ENCODE measurements at regions not wholly inside any gene's neighbourhood (a gene's known extent, or its start where the extent isn't known, plus 50 kb on each side); places are given as distances from the start of the nearest gene placed in this dataset.

DNA sequence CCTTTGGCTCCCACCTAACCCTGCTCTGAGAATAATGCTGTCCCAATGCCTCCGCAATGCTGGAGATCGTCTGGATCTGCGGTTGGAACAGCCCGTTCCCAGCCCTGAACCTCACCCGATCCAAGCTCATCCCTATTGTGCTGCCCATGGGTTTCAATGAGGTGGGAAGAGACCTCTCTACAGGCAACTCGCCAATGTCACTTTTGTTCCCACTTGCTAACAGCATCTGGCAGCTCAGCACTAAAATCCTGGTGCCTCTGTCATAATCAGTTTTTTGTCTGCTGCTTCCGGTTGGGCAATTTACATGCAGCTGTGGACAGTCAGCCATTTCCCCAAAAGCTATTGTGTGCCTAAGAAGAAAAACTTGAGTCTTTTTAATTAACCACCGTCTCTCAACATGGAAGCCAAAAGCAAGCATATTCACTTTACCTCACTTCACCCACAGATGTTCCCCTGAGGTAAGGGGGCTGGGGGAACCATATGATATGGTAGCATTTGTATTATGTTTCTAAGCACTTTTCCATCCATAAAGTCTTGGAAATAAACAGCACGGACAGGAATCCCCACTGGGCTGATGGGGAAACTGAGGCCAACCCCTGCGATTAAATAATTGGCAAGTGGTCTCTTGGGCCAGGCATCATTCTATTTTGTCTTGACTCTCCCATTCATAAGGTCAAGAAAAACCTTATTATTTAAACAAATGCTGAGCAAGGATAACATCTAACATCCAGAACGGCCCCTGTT, 159.2 kb upstream of the CDH5 start:
- no peak for DNase-seq (ENCODE audit: extremely low spot score)
- POLR2A ChIA-PET: no interaction called here
- TF ChIP-seq L3MBTL2 (conservative IDR thresholded peaks at IDR 0.05) (no peak), SUZ12 (IDR thresholded peaks at IDR 0.05) (no peak), HDGF (IDR thresholded peaks at IDR 0.05; ENCODE audit: borderline replicate concordance) (no peak), FOXA1 (IDR thresholded peaks at IDR 0.05) (no peak), CTBP1 (IDR thresholded peaks at IDR 0.05; ENCODE audit: borderline replicate concordance) (no peak), SP1 (IDR thresholded peaks at IDR 0.05) (no peak), ZNF384 (IDR thresholded peaks at IDR 0.05) (no peak), ARNT (IDR thresholded peaks at IDR 0.05) (no peak), FOXM1 (IDR thresholded peaks at IDR 0.05; ENCODE audit: borderline replicate concordance) (no peak), FOXK2 (IDR thresholded peaks at IDR 0.05) (no peak), NFRKB (IDR thresholded peaks at IDR 0.05) (no peak), TARDBP (IDR thresholded peaks at IDR 0.05) (no peak), BHLHE40 (IDR thresholded peaks at IDR 0.05; ENCODE audit: borderline replicate concordance) (no peak), LEF1 (IDR thresholded peaks at IDR 0.05; ENCODE audit: borderline replicate concordance) (no peak), ELF4 (IDR thresholded peaks at IDR 0.05) (no peak)
- TF ChIP-seq, protein P1, sequence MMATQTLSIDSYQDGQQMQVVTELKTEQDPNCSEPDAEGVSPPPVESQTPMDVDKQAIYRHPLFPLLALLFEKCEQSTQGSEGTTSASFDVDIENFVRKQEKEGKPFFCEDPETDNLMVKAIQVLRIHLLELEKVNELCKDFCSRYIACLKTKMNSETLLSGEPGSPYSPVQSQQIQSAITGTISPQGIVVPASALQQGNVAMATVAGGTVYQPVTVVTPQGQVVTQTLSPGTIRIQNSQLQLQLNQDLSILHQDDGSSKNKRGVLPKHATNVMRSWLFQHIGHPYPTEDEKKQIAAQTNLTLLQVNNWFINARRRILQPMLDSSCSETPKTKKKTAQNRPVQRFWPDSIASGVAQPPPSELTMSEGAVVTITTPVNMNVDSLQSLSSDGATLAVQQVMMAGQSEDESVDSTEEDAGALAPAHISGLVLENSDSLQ (IDR thresholded peaks at IDR 0.05): no peak
- CTCF ChIA-PET: no interaction called here

DNA sequence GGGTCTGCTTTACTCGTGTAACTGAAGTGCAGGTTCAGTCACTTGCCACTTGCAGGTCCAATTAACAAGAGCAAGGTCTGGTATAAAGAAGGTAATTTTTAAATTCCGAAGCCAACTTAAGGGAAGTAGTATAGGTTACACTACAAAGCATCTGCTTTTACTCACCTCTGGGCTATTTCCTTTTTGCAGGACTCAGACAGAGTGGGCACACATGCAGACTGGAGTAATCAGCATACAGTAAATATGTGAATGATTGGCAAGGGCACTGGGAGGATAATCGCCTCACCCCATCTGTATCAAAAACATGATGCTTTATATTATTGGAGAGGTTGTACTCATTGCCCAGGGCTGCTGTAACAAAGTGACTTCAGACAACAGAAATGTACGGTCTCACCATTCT, 160.1 kb upstream of the CDH5 start:
- TF ChIP-seq FOXA1 (IDR thresholded peaks at IDR 0.05) (no peak), NFRKB (IDR thresholded peaks at IDR 0.05) (no peak), TARDBP (IDR thresholded peaks at IDR 0.05) (no peak), SUZ12 (IDR thresholded peaks at IDR 0.05) (no peak), LEF1 (IDR thresholded peaks at IDR 0.05; ENCODE audit: borderline replicate concordance) (no peak), CTBP1 (IDR thresholded peaks at IDR 0.05; ENCODE audit: borderline replicate concordance) (no peak), ARNT (IDR thresholded peaks at IDR 0.05) (no peak), HDGF (IDR thresholded peaks at IDR 0.05; ENCODE audit: borderline replicate concordance) (no peak), BHLHE40 (IDR thresholded peaks at IDR 0.05; ENCODE audit: borderline replicate concordance) (no peak), ZNF384 (IDR thresholded peaks at IDR 0.05) (no peak), L3MBTL2 (conservative IDR thresholded peaks at IDR 0.05) (no peak), FOXM1 (IDR thresholded peaks at IDR 0.05; ENCODE audit: borderline replicate concordance) (no peak), ELF4 (IDR thresholded peaks at IDR 0.05) (no peak), FOXK2 (IDR thresholded peaks at IDR 0.05) (no peak), SP1 (IDR thresholded peaks at IDR 0.05) (no peak)
- TF ChIP-seq, protein P1 (IDR thresholded peaks at IDR 0.05): no peak
- ChIA-PET POLR2A (no interaction called here), CTCF (no interaction called here)
- no peak for DNase-seq (ENCODE audit: extremely low spot score)

DNA sequence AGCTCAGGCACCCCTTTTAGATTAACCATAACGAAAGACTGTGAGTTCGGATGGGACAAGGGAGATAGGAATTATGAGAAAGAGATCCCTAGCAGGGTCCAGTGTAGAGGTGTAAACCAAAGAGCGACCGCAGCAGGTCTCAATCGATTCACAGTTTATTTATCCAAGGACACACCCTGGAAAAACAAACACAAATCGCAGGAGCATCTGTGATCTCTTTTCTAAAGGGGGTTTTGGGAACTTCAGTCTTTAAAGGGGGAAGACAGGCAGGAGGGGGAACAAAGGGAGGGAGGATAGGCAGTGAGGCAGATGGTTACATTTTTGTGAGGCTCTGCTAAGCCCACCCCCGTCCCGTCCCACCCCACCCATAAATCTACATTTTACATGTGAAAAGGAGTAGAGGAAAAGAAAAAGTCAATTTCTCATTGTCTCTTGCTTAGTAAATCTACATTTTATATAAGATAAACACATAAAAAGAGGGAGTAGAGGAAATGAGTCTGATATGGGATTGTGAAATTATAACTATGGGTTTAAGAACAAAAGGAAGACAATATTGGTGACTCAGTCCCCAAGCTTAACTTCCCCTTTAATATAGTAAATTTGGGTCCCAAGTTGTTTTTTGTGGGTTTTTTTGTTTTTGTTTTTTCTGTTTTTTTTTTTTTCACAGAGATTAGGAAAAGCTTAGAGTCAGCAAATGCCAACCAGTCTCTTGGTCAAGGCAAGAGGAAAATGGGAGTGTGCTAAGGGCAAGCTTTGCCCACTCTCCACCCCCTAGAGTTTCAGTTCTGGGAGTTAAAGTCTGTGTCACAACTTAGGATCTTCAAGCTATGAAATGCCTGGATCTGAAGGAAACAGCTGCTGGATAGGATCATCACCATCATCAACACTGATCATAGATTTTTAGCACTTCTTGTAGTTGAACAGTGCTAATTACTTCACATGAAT, 160.9 kb upstream of the CDH5 start:
- CTCF ChIA-PET: no interaction called here
- no peak for TF ChIP-seq LEF1 (IDR thresholded peaks at IDR 0.05; ENCODE audit: borderline replicate concordance)
- no peak for TF ChIP-seq SP1 (IDR thresholded peaks at IDR 0.05)
- no peak for TF ChIP-seq FOXA1 (IDR thresholded peaks at IDR 0.05)
- no peak for TF ChIP-seq HDGF (IDR thresholded peaks at IDR 0.05; ENCODE audit: borderline replicate concordance)
- TF ChIP-seq CTBP1 (IDR thresholded peaks at IDR 0.05; ENCODE audit: borderline replicate concordance): no peak
- no peak for TF ChIP-seq TARDBP (IDR thresholded peaks at IDR 0.05)
- TF ChIP-seq ZNF384 (IDR thresholded peaks at IDR 0.05): no peak
- no peak for TF ChIP-seq SUZ12 (IDR thresholded peaks at IDR 0.05)
- TF ChIP-seq ELF4 (IDR thresholded peaks at IDR 0.05): no peak
- TF ChIP-seq FOXM1 (IDR thresholded peaks at IDR 0.05; ENCODE audit: borderline replicate concordance): no peak
- no peak for DNase-seq (ENCODE audit: extremely low spot score)
- POLR2A ChIA-PET: no interaction called here

DNA sequence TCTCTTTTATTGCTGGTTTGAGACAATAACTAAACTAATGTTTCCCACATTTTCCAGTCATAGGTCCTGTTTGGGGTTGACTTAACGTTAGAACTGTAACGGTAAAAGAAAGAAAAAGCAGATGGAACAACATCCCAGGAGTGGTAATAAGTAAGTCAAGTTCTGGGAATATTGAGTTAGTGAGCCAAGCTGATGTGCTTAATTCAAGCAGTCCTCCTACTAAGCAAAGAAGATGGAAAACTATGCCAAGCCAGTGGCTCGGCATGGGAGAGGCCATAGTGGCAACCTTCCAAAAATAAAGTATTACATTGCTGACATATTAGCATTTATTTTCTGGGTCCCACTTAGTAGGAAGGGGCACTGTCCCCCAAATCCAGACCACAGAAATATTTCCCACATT, 161.7 kb upstream of the CDH5 start:
- POLR2A ChIA-PET: no interaction called here
- CTCF ChIA-PET: no interaction called here
- no peak for TF ChIP-seq FOXA1 (IDR thresholded peaks at IDR 0.05)
- no peak for DNase-seq (ENCODE audit: extremely low spot score)

DNA sequence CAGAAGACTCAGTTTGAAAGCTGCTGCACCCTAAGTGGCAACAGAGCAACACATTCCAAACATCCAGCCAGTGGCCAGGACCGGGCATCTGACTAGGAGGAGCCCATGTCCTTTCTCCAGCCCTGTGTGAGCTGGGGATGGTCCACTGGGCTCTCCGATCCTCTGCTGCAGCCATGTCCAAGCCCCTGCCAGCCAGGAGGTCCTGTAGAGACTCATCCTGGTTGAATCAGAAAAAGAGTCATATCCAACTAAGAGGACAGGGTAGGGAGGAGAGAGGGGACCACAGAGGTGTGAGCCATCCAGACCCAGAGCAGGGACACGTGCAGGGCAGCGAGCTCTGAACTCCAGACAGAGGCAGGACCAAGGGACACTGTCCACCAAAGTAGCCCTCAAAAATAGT, 163.0 kb upstream of the CDH5 start:
- CTCF ChIA-PET: no interaction called here
- POLR2A ChIA-PET: no interaction called here
- TF ChIP-seq FOXA1 (IDR thresholded peaks at IDR 0.05): no peak
- TF ChIP-seq SP1 (IDR thresholded peaks at IDR 0.05): no peak
- no peak for TF ChIP-seq CTBP1 (IDR thresholded peaks at IDR 0.05; ENCODE audit: borderline replicate concordance)
- TF ChIP-seq BHLHE40 (IDR thresholded peaks at IDR 0.05; ENCODE audit: borderline replicate concordance): no peak
- no peak for TF ChIP-seq L3MBTL2 (conservative IDR thresholded peaks at IDR 0.05)
- no peak for TF ChIP-seq LEF1 (IDR thresholded peaks at IDR 0.05; ENCODE audit: borderline replicate concordance)
- TF ChIP-seq ELF4 (IDR thresholded peaks at IDR 0.05): no peak
- no peak for TF ChIP-seq FOXK2 (IDR thresholded peaks at IDR 0.05)
- TF ChIP-seq, protein P1 (IDR thresholded peaks at IDR 0.05): no peak
- TF ChIP-seq ARNT (IDR thresholded peaks at IDR 0.05): no peak
- DNase-seq (ENCODE audit: extremely low spot score): no peak

DNA sequence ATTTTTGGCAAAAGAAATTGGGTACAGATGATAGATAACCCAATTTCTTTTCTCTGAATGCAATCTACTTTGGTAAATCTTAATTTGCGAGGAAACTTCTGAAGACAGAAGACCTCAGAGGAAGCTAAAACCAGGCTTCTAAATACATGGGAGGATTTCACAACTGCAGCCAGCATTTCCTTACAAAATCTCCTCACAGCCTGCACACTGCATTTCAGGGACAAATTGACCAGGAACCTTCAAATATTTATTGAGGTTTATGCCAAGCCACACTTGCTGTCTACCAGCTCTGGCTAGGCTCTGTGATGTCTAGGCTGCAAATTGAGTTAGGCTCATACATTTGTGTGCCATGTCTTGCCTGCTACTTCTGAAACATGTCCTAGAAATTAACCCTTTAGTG, 167.3 kb upstream of the CDH5 start:
- POLR2A ChIA-PET: no interaction called here
- CTCF ChIA-PET: no interaction called here
- no peak for TF ChIP-seq CTBP1 (IDR thresholded peaks at IDR 0.05; ENCODE audit: borderline replicate concordance)
- TF ChIP-seq FOXM1 (IDR thresholded peaks at IDR 0.05; ENCODE audit: borderline replicate concordance): no peak
- no peak for TF ChIP-seq SP1 (IDR thresholded peaks at IDR 0.05)
- TF ChIP-seq, protein P1 (IDR thresholded peaks at IDR 0.05): no peak
- TF ChIP-seq SUZ12 (IDR thresholded peaks at IDR 0.05): no peak
- TF ChIP-seq FOXA1 (IDR thresholded peaks at IDR 0.05): no peak
- TF ChIP-seq FOXK2 (IDR thresholded peaks at IDR 0.05): no peak
- no peak for TF ChIP-seq HDGF (IDR thresholded peaks at IDR 0.05; ENCODE audit: borderline replicate concordance)
- no peak for TF ChIP-seq ELF4 (IDR thresholded peaks at IDR 0.05)
- no peak for TF ChIP-seq BHLHE40 (IDR thresholded peaks at IDR 0.05; ENCODE audit: borderline replicate concordance)
- no peak for TF ChIP-seq LEF1 (IDR thresholded peaks at IDR 0.05; ENCODE audit: borderline replicate concordance)
- TF ChIP-seq ZNF384 (IDR thresholded peaks at IDR 0.05): no peak
- TF ChIP-seq NFRKB (IDR thresholded peaks at IDR 0.05): no peak
- no peak for TF ChIP-seq TARDBP (IDR thresholded peaks at IDR 0.05)
- no peak for TF ChIP-seq ARNT (IDR thresholded peaks at IDR 0.05)
- TF ChIP-seq L3MBTL2 (conservative IDR thresholded peaks at IDR 0.05): no peak

More for the DNA sequence above, 167.3 kb upstream of the CDH5 start:
- DNase-seq (ENCODE audit: extremely low spot score): no peak

All from HEK293T (cell line).